ENCODE measurements at regions not wholly inside any gene's neighbourhood (a gene's known extent, or its start where the extent isn't known, plus 50 kb on each side); places are given as distances from the start of the nearest gene placed in this dataset.
A peak's percentile ranks its signal among the peaks of the same experiment; 100 is the strongest.

DNA sequence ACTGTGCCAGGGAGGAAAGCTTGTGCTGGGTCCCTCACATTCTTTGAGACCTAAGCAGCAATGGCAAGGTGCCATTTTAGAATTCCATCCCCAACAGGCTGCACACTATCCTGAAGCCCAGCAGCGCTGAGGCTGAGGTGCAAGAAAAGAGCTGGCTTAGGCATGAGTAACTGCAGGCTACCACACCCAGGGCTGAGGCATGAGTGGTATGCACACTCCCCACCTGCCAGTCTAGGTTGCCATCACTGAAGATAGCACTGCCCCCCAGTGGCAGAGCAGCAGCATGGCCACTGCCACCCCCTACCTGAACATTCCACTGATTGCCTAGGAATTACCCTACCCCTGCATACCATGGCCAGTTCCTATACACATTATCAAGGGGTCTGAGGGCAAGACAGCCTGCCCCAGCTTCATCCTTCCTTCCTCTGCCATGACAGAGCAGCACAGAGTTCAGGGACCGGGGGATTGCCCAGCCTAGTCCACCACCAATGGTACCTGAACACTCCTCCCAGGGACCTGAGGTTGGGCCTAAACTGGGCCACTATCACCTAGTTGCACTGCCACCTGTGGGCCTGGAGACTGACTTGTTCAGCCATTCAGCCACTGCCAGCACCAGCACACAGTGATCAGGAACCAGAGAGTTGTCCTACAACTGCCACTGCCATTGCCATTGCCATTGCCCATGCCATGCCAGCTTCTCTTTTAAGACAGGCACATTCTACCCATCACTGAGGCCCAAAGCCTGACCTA lies 129.8 kb downstream of the SATB1 start:
- peak in 1 of 2 experiments; percentile 5 for DNase-seq

DNA sequence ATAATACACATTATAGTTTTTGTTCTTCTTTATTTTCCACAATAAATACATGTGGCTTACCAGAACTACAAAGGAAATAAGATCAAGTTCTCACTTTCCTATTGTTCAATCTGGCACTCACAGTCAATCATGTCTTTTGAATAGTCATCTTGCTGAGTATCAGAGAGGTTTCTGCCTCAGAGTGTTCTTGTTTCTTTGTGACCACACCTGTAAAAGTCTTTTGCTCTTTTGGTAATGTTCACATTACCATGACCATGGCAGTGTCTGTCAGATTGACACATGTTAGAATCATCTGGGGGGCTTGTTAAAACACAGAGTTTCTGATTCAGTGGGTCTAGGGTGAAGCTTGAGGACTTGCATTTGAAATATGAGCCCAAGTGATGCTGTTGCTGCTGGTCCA lies 135.0 kb downstream of the SATB1 start:
- DNase-seq: no peak

DNA sequence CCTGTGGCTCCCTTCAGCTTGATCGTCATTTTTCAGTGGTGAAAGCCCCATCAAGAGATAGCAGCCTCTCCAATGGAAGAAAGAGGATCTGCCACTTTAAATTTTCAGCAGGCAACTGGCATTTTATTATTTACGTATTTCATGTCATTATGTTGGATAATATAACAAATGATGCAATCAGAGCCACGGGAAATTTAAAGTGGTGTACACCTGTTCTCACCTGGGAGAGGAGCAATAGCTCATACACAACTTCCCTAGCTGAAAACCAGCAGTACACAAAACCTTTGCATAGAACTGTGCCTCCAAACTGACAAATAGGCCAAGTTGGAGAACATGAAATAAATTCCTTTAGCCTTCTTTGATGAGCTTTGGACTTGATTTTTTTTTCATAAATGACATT lies 136.9 kb downstream of the SATB1 start:
- peak in 1 of 2 experiments; percentile 2 for DNase-seq

DNA sequence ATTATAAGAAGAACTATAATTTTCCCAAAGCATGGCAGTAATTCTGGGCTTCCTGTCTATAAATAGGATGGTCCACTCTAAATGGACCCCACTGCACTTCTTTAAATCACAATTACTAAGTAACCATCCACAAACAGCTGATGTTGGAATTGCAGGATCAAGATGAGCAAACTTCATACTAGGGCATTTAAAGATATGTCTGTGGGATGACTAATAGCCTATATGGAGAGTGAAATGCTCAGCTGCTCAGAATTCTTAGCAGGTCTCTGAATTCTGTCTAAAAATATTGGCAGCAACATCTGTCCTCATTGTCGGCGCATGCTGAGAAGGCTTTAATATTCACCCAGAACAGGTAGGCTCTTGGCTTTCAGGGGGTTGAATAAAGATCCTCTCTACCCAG lies 140.4 kb downstream of the SATB1 start:
- DNase-seq: no peak

DNA sequence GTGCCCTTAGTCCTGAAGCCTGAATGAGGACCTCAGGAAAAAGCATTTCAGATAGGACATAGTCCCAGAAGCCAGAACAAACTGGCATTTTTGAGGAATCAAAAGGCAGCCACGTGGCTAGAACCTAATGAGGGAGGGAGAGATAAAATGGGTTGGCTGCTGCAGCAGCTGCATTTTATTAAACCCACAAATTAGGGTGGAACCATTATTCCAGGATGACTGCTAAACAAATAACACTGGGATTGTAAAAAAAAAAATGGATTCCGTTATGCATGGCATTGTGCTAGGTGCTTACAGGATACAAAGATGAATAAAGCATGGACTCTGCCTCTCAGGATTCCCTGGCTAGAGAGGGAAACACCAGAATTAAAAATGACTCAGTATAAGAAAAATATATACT lies 141.5 kb downstream of the SATB1 start:
- no peak for DNase-seq

DNA sequence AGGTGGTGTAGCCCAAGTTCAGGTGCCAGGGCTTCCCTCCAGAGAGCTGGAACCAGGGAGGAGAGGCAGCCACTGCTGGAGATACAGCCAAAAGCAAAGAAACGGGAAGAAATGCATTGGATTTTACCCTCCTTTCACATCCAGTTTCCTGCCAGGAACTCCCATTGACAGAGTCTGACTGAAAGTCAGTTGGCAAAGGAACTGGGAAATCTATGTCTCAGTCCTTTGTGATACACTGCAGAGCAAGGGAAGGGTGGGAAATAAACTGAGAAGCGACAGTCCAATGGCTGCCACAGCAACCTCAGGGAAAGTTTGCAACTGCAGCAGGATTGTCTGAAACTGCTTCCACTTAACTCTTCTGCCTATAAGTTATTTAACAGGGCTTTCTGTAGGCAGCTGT lies 142.6 kb downstream of the SATB1 start:
- no peak for DNase-seq

DNA sequence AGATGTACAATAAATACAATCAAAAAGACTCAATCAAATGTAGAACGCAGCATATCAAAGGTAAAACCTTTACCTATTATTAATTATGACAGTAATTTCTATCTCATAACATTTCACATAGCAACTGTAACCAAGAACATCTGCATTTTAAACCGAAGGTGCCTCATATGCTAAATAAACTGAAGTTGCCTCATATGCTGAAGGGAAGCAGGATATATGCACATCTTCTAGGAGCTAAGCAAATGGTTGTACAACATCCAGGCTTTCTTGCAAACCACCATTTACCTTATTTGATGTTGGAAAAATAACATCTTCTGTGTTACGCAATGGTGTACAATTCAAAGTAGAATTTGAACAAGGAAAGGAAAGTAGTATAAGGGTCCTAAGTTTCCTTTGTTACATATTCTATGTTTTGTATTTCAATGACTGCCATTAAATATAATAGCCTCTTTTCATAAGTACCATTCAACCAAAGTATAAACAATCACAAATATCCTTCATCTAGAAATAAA lies 145.9 kb downstream of the SATB1 start:
- DNase-seq: no peak

DNA sequence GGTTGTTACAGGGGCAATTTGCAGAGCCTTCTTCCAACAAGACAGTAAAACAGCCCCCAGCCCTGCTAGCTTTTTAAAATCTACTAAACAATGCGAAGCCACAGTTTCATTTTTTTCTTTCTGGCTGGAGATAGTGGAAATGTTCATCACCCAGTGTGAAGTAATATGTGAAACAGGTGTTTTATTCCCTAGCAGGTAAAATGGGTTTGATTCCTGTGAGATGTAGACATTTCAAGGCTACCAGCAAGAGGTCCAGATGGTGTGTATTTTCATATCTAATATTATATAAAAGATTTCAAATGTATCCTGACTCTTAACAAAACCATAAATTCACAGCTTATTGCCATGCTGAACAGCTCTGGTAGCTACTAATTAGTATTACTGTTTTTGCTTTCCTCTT lies 160.3 kb downstream of the SATB1 start:
- no peak for DNase-seq

DNA sequence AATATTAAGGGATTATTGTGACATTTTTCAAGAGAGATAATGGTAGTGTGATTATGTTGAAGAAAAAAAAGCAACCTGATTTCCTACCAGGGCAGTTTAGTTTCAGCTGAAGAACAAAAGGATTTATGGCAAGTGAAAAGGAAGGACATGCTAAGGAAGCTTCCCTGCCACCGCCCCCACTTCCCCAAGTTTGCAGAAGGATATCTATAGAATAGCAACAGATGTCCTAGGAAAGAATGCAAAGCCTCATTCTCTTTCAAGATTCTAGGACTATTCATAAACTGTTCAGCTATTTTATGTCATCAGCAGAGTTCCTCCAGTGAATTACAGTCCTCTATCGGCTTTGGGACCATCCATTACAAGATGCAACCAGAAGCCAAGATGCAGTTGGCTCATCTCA lies 160.8 kb downstream of the SATB1 start:
- no peak for DNase-seq

DNA sequence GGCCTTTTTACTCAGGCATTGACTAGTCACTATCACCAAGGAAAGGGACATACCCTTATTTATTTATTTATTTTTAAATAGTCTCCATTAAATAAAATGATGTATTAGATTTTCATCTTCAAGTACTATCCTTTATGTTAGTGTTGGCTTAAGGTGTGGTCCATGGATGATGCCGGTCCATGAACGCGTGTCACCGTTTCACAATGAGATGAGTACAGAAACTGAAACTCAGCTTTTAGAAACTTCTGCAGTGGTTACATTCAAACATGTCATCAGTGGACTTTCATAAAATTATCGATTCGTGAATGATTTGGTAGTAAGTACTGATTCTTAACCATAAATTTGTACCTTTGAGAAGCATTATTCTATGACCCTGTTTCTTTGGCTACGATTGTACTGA lies 166.6 kb downstream of the SATB1 start:
- DNase-seq: no peak

DNA sequence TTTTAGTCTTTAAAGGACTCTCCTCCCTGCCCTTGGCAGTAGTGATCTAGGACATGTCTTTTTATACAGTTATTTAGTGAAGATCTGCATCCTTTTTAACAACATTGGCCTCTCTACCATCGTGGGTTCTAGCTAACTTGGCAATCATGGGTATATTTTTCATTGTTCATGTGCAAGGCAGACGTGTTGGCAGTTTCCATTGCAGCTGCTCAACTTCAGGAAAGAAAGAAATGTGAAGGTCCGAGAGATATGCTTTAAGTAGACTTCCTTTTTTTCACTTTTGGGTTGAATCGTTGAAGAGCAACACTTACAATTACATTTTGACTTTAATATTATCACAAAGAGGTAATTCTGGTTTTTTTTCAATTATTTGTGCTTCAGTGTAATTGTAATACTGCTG lies 172.6 kb downstream of the SATB1 start:
- no peak for DNase-seq

DNA sequence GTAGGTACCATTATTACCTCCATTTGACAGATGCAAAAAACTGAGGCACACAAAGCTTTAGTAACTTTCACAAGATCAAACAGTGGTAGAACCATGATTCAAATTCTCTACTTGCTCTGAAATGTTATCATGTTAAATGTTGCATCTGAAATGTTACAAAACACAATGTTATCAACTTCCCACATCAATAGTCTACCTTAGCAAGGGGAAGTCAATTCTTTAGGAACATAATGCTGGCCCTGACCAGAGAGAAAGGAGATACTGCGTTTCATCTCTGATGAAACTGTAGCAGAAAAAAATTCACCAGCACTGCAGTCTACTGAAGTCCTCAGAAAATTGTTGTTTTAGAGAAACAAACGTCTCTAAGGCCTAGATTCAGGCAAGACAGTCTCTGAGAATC lies 174.1 kb downstream of the SATB1 start:
- DNase-seq: no peak

DNA sequence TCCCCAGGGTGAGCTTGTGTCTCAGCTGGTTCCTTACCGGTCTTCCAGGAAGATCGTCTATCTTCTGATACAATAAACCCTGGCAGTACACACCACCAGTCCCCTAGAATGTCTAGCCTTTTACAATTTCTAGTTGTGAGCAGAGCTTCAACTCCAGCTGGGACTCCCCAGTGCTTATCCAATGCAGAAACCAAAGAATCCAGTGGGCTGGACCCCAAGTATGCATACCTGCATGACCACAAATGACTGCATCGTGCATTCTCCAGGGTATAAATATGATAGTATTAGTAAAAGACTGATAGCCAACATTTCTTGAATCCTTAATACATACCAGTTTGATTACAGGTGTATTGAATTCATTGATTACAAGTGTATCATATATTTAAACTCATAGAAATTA lies 176.0 kb downstream of the SATB1 start:
- DNase-seq: no peak

DNA sequence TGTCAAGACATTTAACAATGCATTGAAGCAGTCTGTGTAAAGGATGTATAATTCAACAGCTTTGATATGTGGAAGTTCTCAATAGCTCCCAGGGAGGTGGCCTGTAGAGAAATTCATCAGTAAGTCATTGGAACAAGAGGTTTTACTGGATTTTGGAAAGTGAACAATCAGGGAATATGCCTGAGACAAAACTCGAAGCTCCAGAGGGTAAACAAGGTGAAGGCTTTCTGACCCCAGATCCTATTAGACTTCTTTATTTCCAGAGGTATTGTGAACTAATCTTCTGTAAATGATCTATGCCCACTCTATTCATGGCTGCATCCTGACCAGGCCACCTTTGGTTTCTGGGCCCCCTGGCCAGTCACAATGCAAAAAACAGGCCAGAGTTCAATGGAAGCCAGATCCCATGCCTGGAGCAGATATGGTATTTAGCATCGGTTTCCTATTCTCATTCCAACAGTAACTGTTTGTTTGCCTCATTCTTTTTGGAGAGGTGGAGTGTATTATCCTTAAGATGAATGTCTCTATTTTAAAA lies 177.3 kb downstream of the SATB1 start:
- no peak for DNase-seq

DNA sequence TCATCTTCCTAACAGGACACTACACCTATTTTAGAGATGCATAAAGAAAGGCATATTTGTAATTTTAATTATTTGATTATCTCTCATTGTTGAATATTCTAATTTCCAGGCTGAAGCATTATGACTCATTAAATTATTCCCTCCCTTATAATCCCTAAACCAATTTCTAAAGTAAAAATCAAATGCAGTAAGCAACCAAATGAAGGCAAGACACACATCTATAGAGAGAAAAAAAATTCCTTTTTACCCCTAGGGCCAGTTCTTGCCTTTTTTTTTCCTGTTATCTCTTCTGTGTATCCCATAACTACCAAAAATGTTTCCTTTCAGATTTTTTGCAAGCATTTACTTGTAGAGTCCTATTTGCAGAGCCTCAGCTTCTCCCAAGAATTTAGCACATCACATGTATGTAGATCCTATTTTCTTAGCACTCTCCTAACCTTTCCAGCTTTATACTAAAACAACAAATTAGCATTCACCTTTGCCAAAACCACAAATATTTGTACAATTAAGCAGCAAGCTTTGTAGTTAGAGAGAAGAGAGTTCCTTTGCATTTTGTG lies 177.9 kb downstream of the SATB1 start:
- no peak for DNase-seq

DNA sequence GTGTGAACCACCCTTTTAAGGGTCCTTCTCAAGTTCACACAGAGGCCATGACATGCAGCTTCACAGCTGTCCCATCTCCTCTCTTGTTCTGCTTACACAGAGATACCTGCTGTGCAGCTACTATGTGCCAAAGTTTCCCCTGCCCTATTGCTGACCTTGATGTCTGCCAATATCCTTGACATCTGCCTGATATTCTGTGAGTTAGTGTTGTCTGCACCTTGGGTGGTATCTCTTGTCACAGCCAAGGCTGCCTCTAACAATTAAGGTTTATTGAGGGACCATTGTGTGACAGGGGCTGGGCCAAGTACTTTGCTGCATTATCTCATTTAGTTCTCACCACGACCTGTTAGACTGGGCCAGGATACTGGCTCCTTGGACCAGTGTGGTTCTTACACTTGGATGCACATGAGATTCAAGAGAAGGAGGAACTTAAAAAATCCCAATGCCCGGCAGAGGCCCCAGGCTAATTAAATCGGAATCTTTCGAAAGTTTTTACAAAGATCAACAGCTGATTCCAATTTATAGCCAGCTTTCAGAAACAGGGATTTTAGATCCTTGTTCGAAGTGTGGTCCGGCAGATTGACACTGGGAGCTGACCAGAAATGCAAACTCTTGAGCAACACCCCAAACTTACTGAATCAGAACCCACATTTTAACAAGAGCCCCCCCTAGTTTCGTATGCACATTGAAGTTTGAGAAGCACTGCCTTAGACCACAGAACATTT lies 178.6 kb downstream of the SATB1 start:
- DNase-seq: no peak

DNA sequence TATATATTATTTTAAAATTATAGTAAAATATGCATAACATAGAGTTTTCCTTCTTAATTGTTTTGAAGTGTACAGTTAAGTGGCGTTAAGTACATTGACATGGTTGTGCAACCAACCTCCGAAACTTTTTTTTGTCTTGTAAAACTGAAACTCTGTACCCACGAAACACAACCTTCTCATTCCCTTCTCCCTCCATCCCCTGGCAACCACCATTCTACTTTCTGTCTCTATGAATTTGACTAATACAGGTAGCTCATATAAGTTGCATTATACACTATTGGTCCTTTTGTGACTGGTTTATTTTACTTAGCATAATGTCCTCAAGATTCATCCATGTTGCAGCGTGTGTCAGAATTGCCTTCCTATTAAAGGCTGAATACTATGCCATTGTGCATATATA lies 179.4 kb downstream of the SATB1 start:
- no peak for DNase-seq

DNA sequence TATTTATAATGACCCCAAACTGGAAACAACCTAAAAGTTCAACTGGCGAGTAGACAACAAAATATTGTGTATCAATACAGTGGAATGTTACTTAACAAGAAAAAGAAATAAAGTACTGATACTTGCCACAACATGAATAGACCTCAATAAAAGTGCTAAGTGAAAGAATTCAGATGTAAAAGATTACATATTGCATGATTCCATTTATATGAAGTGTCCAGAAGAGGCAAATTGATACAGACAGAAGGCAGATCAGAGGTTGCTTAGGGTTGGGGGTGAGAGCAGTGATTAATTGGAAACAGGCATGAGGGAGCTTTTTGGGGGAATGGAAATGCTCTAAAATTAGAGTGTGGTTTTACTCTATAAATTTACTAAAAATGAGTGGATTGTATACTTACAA lies 183.3 kb downstream of the SATB1 start:
- no peak for DNase-seq

DNA sequence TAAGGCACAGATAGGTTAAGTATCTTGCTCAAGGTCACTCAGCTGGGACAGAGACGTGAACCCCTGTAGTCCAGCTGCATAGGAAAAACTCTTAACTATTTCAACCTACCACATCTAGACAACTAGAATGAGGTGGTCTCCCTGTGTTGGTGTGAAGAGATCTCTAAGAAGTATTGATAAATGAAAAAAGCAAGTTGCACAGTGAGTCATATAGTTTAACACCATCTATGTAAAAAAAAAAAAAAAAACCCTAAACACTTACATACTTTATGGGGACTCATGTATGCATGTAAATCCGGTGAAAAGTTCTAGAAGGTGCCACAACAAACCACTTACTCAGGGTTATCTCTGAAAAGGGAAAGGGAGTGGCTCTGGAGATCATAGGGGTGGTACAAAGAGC lies 185.5 kb downstream of the SATB1 start:
- DNase-seq: no peak

DNA sequence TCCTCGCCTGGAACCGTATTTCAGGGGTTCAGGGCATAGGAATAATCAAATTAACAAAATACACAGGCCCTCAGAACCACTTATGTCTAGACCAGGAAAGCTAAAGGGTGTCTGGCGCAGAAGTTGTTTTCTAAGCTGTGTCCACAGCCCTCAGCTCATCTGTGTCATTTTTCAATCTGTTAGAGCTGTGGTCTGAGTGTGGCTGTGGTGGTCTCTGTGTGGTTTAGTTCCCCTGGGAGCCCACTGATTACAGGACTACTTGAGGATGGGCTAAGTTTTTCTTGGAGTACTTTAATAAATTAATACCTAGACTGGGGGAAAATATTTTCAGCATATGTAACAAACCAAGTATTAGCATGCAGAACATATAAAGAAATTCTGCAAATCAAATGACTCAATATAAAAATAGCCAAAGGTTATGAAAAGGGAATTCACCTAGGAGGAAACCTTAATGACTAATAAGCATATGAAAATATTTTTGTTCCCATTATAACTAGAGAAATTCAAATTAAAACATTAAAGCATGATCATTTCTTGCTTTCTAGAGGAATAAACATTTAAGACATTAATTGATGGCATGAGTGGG lies 186.3 kb downstream of the SATB1 start:
- DNase-seq: no peak

DNA sequence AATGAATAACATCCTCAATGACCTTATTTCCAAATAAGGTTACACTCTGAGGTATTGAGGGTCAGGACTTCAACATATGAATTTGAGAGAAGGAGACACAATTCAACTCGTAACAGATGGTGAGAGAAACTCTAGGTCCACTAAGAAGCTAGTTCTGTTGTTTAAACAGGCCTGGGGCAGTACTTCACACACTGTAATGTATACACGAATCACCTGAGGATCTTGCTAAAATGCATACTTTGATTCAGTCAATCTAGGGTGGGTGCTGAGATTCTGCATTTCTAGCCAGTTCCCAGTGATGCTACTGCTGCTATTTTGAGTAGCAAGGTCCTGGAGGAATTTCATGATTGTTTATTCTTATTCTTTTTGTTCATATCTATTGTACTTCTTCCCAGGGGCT lies 186.8 kb downstream of the SATB1 start:
- no peak for DNase-seq

DNA sequence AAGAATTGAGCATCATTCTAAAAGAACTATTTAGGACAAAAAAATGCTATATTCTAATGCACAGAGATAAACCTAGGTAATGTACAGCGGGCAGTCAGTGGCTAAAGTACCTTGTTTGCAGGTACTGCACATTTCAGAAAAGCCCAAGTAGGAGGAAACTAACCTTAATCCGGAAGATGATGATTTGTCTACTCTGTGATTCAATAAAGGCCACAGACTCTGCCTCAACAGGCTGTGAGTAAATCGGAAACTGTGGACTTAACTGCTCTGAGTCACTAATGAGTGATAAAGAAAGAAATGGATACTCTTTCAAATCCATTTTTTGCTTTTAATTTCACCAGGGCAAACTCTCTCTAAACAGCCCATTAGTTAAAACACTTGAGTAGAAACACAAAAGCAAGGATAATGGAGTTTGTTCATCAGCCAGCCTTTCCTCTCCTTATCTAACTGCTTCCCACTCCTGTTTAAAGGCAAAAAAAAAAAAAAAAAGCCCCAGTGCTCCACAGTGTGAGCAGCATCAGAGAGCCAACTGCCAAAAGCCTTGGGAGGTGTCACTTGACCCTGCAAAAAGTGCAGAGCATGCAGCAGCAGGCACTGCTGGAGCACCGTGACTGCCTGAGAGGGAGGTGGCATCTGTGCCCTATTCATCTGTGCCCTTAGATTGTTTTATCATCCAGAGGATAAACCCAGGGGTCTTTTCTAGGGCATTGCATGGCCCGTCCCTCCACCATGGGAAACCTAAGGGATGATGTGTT lies 187.7 kb downstream of the SATB1 start:
- no peak for DNase-seq

DNA sequence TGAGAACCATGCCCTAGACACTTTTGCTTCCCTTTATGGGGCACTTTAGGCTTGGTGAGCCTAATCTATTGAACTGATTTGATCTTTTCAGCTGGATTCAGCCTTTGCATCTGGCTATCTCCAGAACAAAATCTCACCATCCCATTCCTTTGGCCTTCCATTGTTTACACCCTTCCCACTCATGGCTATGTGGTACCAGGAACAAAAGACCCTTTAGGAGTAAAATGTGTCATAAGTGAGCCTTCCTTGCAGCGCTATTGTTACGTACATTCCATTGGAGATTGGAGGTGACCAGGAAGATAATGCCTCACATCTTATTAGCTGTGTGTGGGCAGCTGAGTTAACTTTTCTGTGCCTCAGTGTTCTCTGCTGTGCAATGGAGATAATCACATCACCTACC lies 188.4 kb downstream of the SATB1 start:
- DNase-seq: no peak

All from NCI-H2081 (cell line).